Vagina (tissue), 2 donors: ENCODE measurements at regions not wholly inside any gene's neighbourhood (a gene's known extent, or its start where the extent isn't known, plus 50 kb on each side); places are given as distances from the start of the nearest gene placed in this dataset.

Experiments used
- POLR2AphosphoS5 ChIP-seq, 2 donors: sonication (generic); formaldehyde crosslinking; IDR thresholded peaks; one replicate each; pipeline ENCODE4 v1.9.0; 2017; ENCODE audit warnings: antibody characterized with exemption in 2 of 2, mild to moderate bottlenecking in 2 of 2, low read depth in 1 of 2; ENCODE audit not compliant: insufficient read depth in 1 of 2
- TF ChIP-seq, protein P1 (sequence below), 3 experiments: fragments of 450-650 bp in 2 of 3; fragments of 200-600 bp in 1 of 3; sonication (generic) in 1 of 3; IDR thresholded peaks; one replicate each; pipeline ENCODE4 v1.5.1; 2017 to 2019; ENCODE audit warnings: antibody characterized with exemption in 3 of 3, mild to moderate bottlenecking in 2 of 3, moderate library complexity in 2 of 3

DNA sequence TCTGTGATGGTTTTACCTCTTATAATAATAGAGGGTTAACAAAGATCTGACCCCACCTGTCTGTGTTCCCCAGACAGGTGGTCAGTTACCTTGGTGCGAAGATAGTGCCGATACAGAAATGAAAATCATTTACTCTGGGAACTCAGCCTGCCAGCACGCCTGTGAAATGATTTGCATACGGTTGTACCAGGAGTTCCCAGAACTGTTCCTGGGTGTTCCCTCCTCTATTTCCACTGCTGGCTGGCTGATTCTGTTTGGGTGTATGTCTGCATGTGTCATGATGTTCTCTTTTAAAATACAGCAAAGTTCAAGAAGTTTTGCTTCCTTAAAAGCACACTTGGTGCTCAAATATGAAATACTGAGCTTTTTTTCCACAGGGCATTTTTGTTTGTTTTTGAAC, 527.1 kb downstream of the FGF9 start:
- TF ChIP-seq POLR2AphosphoS5 (IDR thresholded peaks at IDR 0.05; ENCODE audit: insufficient read depth in 1 of 2, low read depth in 1 of 2): no peak
- TF ChIP-seq, protein P1, sequence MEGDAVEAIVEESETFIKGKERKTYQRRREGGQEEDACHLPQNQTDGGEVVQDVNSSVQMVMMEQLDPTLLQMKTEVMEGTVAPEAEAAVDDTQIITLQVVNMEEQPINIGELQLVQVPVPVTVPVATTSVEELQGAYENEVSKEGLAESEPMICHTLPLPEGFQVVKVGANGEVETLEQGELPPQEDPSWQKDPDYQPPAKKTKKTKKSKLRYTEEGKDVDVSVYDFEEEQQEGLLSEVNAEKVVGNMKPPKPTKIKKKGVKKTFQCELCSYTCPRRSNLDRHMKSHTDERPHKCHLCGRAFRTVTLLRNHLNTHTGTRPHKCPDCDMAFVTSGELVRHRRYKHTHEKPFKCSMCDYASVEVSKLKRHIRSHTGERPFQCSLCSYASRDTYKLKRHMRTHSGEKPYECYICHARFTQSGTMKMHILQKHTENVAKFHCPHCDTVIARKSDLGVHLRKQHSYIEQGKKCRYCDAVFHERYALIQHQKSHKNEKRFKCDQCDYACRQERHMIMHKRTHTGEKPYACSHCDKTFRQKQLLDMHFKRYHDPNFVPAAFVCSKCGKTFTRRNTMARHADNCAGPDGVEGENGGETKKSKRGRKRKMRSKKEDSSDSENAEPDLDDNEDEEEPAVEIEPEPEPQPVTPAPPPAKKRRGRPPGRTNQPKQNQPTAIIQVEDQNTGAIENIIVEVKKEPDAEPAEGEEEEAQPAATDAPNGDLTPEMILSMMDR (IDR thresholded peaks at IDR 0.05): no peak
